Psoas muscle (tissue), 7 donors: ENCODE measurements at regions not wholly inside any gene's neighbourhood (a gene's known extent, or its start where the extent isn't known, plus 50 kb on each side); places are given as distances from the start of the nearest gene placed in this dataset.

Experiments used
- ATAC-seq, 4 donors: fragments of 200-7000 bp; cut with Tn5 transposase; one replicate each; pipeline ENCODE4 v1.9.1; 2020; ENCODE audit warnings: moderate library complexity in 3 of 4, mild to moderate bottlenecking in 2 of 4
- DNase-seq, 2 donors: peaks; one replicate each; pipeline ENCODE4 v3.0.0-alpha.2; 2020
- H3K27ac ChIP-seq: fragments of 200-600 bp; one replicate; pipeline ENCODE4 v1.8.0; 2022
- H3K27me3 ChIP-seq, 3 donors: fragments of 200-600 bp in 1 of 3; one replicate each; pipeline versions ENCODE4 v1.6.1 to v1.8.0; 2013 to 2022; ENCODE audit warnings: low read length in 2 of 3, mild to moderate bottlenecking in 2 of 3, moderate library complexity in 1 of 3; ENCODE audit not compliant: insufficient read depth in 3 of 3
- H3K36me3 ChIP-seq, 2 donors: fragments of 200-600 bp in 1 of 2; one replicate each; pipeline versions ENCODE4 v1.6.1 to v1.8.0; 2013 to 2022; ENCODE audit warnings: low read depth in 1 of 2, mild to moderate bottlenecking in 1 of 2, moderate library complexity in 1 of 2; ENCODE audit not compliant: insufficient read depth in 1 of 2
- H3K4me1 ChIP-seq: fragments of 200-600 bp; one replicate; pipeline ENCODE4 v1.8.0; 2022
- H3K4me3 ChIP-seq: fragments of 200-600 bp; one replicate; pipeline ENCODE4 v1.8.0; 2022; ENCODE audit warnings: mild to moderate bottlenecking
- H3K9me3 ChIP-seq: fragments of 200-600 bp; one replicate; pipeline ENCODE4 v1.8.0; 2022
- CTCF ChIP-seq: fragments of 200-600 bp; IDR thresholded peaks from one replicate; pipeline ENCODE4 v1.8.0; 2022; ENCODE audit warnings: antibody characterized with exemption
- WGBS, 3 donors: extraction: QIAGEN DNeasy Blood & Tissue Kit; methylation state at CpG; one replicate each; pipeline versions ENCODE4 v1.1.6 to v1.1.7; 2013; 5-methylcytosine and 5-hydroxymethylcytosine counted together
- intact Hi-C, 2 donors: fragments of 100-400 bp; cut with DNase I; formaldehyde crosslinking; loops; one replicate each; pipeline versions ENCODE4 v1.11.0 to v1.14.2; 2022
- donor health status: healthy with polysubstance abuse.
- donor health status: DM: no; HTN: no; CAD: no; lungs with moderate emphysema.
- donor health status: Bipolar disorder and iron deficiency.
- donor health status: healthy.
- donor health status: DM: yes; HTN: yes; CAD: no.
- donor health status: DM: no; HTN: no; CAD: no.
- donor health status: DM: yes; HTN: yes; CAD: no.

DNA sequence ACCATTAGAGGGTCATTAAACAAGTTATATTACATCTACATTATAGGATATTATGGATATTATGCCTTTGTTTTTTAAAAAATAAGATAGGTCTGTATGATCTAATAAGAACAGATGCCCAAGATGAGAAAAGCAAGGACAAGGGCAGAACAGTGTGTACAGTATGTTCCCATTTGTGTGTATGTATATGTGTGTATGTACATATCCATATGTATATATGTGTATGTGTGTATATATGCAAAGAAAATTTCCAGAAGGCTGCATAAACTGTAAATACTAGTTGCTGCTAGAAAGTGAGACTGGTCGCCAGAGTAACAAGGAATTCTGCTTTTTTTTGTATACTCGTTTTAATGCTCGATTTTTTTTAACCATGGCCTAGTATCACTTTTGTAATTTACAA lies 58.1 kb upstream of the GLIS3 start:
- H3K27ac ChIP-seq, result no peak overlapping the region
- intact Hi-C loops, result no loop called here
- no peak overlapping the region for H3K4me3 ChIP-seq
- H3K36me3 ChIP-seq, result peaks cover 0 to 2% of the 10 kb centered on the region in 2 donors
- TF ChIP-seq CTCF, result no peak
- ATAC-seq (no peak), DNase-seq (no peak)
- H3K27me3 ChIP-seq, result no peaks in the 10 kb centered on the region
- no peaks in the 10 kb centered on the region for H3K4me1 ChIP-seq
- WGBS, 3 donors, result 86 to 87% (median 86%) methylated on average over 3 of the region's 3 CpGs
- H3K9me3 ChIP-seq, result no peaks in the 10 kb centered on the region

- no peak overlapping the region for H3K4me3 ChIP-seq
- H3K4me1 ChIP-seq, result no peaks in the 10 kb centered on the region
- ATAC-seq (no peak), DNase-seq (no peak)
- TF ChIP-seq CTCF, result no peak
- no peak overlapping the region for H3K27ac ChIP-seq
- intact Hi-C loops, result no loop called here
- no peaks in the 10 kb centered on the region for H3K9me3 ChIP-seq
- no peaks in the 10 kb centered on the region for H3K27me3 ChIP-seq
- WGBS, 3 donors, result 43 to 55% (median 50%) methylated on average over 2 of the region's 2 CpGs
- H3K36me3 ChIP-seq, result peaks cover 0 to 2% of the 10 kb centered on the region in 2 donors
Observed at GRCh38 chr9:4356306-4356705, 56.4 kb upstream of the GLIS3 start.

DNA sequence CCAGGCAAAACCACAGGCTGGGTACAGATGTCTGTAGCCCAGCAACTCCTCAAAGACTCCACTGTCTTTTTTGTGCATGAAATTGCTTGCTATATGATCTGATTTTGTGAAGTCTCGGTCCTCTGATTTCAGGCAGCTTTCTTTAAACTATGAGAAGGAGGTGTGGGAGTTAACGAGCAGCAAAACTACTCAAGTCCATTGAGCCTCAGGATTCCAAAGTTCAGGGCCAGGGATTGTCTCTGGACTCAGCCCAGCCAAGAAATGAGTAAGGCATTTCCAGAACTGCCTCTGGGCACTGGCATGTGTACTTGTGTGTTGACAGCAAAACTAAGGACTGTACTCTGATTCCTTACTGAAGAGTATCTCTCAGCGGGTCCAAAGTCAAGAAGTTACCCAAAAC lies 53.4 kb upstream of the GLIS3 start:
- ATAC-seq (no peak), DNase-seq (no peak)
- Histone ChIP-seq H3K36me3 (no peaks in the 10 kb centered on the region), H3K4me3 (no peak overlapping the region), H3K27me3 (no peaks in the 10 kb centered on the region), H3K4me1 (no peaks in the 10 kb centered on the region), H3K27ac (no peak overlapping the region), H3K9me3 (no peaks in the 10 kb centered on the region)
- 68 to 75% (median 70%) methylated on average over 3 of the region's 3 CpGs for whole genome bisulfite sequencing, 3 donors
- intact Hi-C loops, result no loop called here
- no peak for TF ChIP-seq CTCF

DNA sequence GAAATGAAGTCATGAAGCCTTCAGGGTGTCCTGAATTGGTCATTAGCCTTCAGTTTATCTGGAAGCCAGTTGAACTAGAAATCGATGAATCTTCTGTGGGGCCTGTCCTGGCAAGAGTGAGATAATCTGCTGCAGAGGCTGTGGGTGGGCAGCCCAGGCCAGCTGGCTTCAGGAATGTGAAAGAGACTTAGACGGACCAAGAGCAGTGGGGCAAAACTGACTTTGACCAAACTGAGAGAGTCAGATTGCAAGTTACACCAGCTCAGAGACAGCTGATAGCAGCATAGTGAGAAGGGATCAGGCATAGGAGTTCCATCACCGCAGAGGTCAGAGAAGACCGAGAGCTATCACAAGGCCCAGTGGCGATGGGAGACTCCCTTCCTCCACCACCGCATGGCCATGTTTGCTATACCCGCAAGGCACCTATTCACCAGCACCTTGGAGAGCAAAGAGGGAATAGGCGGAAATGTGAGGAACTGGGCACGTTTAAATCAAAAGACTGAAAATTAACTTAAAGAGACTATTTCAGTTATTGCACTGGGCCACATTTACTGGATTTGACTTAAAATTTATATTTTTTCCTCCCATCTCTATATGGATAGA lies 50.0 kb upstream of the GLIS3 start:
- WGBS, 3 donors, result 66 to 73% (median 71%) methylated on average over 9 of the region's 9 CpGs
- ATAC-seq (no peak), DNase-seq (no peak)
- H3K4me3 ChIP-seq, result no peak overlapping the region
- H3K27me3 ChIP-seq, result no peaks in the 10 kb centered on the region
- no peaks in the 10 kb centered on the region for H3K4me1 ChIP-seq
- TF ChIP-seq CTCF, result no peak
- intact Hi-C loops, result no loop called here
- H3K36me3 ChIP-seq, result no peaks in the 10 kb centered on the region
- H3K27ac ChIP-seq, result no peak overlapping the region
- H3K9me3 ChIP-seq, result no peaks in the 10 kb centered on the region
